ENCODE measurements at regions not wholly inside any gene's neighbourhood (a gene's known extent, or its start where the extent isn't known, plus 50 kb on each side); places are given as distances from the start of the nearest gene placed in this dataset.

GRCh38 chr1:189658381-189658780 lies 819.3 kb downstream of the BRINP3 start:
- WGBS, 2 donors: 42 to 48% methylated on average over 3 of the region's 3 CpGs
- H3K27me3 ChIP-seq: no peaks in the 10 kb centered on the region
- no peaks in the 10 kb centered on the region for H3K9me3 ChIP-seq
- TF ChIP-seq EP300 (IDR thresholded peaks at IDR 0.05): no peak
- no peak for TF ChIP-seq POLR2A (IDR thresholded peaks at IDR 0.05)
- TF ChIP-seq, protein P1, sequence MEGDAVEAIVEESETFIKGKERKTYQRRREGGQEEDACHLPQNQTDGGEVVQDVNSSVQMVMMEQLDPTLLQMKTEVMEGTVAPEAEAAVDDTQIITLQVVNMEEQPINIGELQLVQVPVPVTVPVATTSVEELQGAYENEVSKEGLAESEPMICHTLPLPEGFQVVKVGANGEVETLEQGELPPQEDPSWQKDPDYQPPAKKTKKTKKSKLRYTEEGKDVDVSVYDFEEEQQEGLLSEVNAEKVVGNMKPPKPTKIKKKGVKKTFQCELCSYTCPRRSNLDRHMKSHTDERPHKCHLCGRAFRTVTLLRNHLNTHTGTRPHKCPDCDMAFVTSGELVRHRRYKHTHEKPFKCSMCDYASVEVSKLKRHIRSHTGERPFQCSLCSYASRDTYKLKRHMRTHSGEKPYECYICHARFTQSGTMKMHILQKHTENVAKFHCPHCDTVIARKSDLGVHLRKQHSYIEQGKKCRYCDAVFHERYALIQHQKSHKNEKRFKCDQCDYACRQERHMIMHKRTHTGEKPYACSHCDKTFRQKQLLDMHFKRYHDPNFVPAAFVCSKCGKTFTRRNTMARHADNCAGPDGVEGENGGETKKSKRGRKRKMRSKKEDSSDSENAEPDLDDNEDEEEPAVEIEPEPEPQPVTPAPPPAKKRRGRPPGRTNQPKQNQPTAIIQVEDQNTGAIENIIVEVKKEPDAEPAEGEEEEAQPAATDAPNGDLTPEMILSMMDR (IDR thresholded peaks at IDR 0.05): no peak
- TF ChIP-seq POLR2AphosphoS5 (IDR thresholded peaks at IDR 0.05): no peak
- H3K27ac ChIP-seq: no peak overlapping the region
- DNase-seq: no peak
- intact Hi-C loops (cut with DNase I): no loop called here
- no peaks in the 10 kb centered on the region for H3K4me1 ChIP-seq
- H3K36me3 ChIP-seq: no peaks in the 10 kb centered on the region
- no peak overlapping the region for H3K4me3 ChIP-seq

- DNase-seq: no peak
- Histone ChIP-seq H3K27me3 (no peaks in the 10 kb centered on the region), H3K27ac (no peak overlapping the region), H3K36me3 (no peaks in the 10 kb centered on the region), H3K4me3 (no peak overlapping the region), H3K4me1 (no peaks in the 10 kb centered on the region), H3K9me3 (no peaks in the 10 kb centered on the region)
- intact Hi-C loops (cut with DNase I): no loop called here
- TF ChIP-seq EP300 (IDR thresholded peaks at IDR 0.05) (no peak), POLR2AphosphoS5 (IDR thresholded peaks at IDR 0.05) (no peak), POLR2A (IDR thresholded peaks at IDR 0.05) (no peak)
- TF ChIP-seq, protein P1 (IDR thresholded peaks at IDR 0.05): no peak
- 57 to 77% methylated on average over 2 of the region's 2 CpGs for WGBS, 2 donors
Observed at GRCh38 chr1:189659731-189660130, 817.9 kb downstream of the BRINP3 start.

DNA sequence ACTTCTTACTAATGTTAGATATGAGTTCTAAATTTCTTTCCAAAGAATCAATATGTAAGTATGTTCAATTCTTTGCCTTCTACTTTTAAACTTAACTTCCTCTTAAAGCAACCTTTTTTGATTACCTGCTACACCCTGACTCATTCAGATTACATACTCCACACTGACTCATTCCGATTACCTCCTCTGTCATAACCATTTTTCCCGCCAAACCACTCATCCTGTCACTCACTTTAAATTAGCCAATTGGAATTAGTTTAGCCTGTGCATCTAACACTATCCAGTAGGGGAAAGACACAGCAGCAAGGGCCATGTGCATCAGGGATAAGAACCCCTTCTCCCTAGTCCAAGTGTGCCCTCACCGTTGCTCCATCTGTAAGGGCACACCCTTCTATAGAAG lies 815.5 kb downstream of the BRINP3 start:
- Histone ChIP-seq H3K9me3 (no peaks in the 10 kb centered on the region), H3K27me3 (no peaks in the 10 kb centered on the region), H3K4me3 (no peak overlapping the region), H3K4me1 (no peaks in the 10 kb centered on the region), H3K27ac (no peak overlapping the region), H3K36me3 (no peaks in the 10 kb centered on the region)
- no peak for TF ChIP-seq POLR2A (IDR thresholded peaks at IDR 0.05)
- TF ChIP-seq EP300 (IDR thresholded peaks at IDR 0.05): no peak
- TF ChIP-seq, protein P1 (IDR thresholded peaks at IDR 0.05): no peak
- TF ChIP-seq POLR2AphosphoS5 (IDR thresholded peaks at IDR 0.05): no peak
- no peak for DNase-seq
- intact Hi-C loops (cut with DNase I): no loop called here
- 44 to 81% methylated on average over 3 of the region's 3 CpGs for WGBS, 2 donors

GRCh38 chr1:189669846-189670245 lies 807.8 kb downstream of the BRINP3 start:
- Histone ChIP-seq H3K9me3 (no peaks in the 10 kb centered on the region), H3K27ac (no peak overlapping the region), H3K4me1 (no peaks in the 10 kb centered on the region), H3K27me3 (no peaks in the 10 kb centered on the region), H3K4me3 (no peak overlapping the region), H3K36me3 (no peaks in the 10 kb centered on the region)
- 86 to 92% methylated on average over 2 of the region's 2 CpGs for WGBS, 2 donors
- no peak for TF ChIP-seq POLR2A (IDR thresholded peaks at IDR 0.05)
- TF ChIP-seq, protein P1 (IDR thresholded peaks at IDR 0.05): no peak
- no peak for TF ChIP-seq POLR2AphosphoS5 (IDR thresholded peaks at IDR 0.05)
- no peak for TF ChIP-seq EP300 (IDR thresholded peaks at IDR 0.05)
- intact Hi-C loops (cut with DNase I): no loop called here
- no peak for DNase-seq

DNA sequence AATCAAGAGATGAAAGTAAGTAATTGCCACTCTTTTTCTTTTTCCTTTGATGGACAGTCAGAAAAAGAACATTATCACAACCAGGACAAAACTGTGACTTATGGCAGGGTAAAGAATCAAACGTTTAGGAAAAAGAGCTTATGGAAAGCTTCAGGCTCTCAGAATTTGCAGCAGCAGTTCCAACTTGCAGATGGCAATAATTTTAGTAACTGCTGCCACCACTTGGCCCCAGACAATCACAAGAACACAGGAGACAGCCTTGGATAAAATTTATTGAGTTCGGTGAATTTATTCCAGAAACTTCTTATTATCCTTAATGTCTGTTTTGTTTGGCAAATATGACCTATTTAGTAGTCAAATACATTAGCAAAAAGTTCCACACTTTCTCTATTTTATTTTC lies 804.4 kb downstream of the BRINP3 start:
- no peaks in the 10 kb centered on the region for H3K36me3 ChIP-seq
- no peak for DNase-seq
- no peak for TF ChIP-seq POLR2A (IDR thresholded peaks at IDR 0.05)
- no peak for TF ChIP-seq EP300 (IDR thresholded peaks at IDR 0.05)
- TF ChIP-seq POLR2AphosphoS5 (IDR thresholded peaks at IDR 0.05): no peak
- TF ChIP-seq, protein P1 (IDR thresholded peaks at IDR 0.05): no peak
- intact Hi-C loops (cut with DNase I): no loop called here
- no peak overlapping the region for H3K4me3 ChIP-seq
- no peak overlapping the region for H3K27ac ChIP-seq
- no peaks in the 10 kb centered on the region for H3K9me3 ChIP-seq
- 32 to 50% methylated on average over 2 of the region's 2 CpGs for WGBS, 2 donors
- no peaks in the 10 kb centered on the region for H3K27me3 ChIP-seq
- H3K4me1 ChIP-seq: no peaks in the 10 kb centered on the region

Data from sigmoid colon (tissue), 6 donors.